Activated CD4-positive, alpha-beta memory T cell treated with anti-CD3 and anti-CD28 coated beads, Interleukin-2, amount 10 ng/mL, durations not matched to agents 7 days and 5 days (primary cell): ENCODE measurements at regions not wholly inside any gene's neighbourhood (a gene's known extent, or its start where the extent isn't known, plus 50 kb on each side); places are given as distances from the start of the nearest gene placed in this dataset.

ENCODE experiments used
- CTCF ChIA-PET: fragments of 350-600 bp; sonication (Branson Sonifier 250); formaldehyde crosslinking; loops from one replicate; lab custom pipeline; 2021; ENCODE audit warnings: antibody characterized with exemption, inconsistent platforms; lab: Charles Lee
- POLR2A ChIA-PET: fragments of 350-600 bp; sonication (Branson Sonifier 250); formaldehyde crosslinking; loops from one replicate; lab custom pipeline; 2021; ENCODE audit warnings: antibody characterized with exemption; lab: Charles Lee
- DNase-seq: peaks from one replicate; pipeline ENCODE4 v3.0.0-alpha.2; 2020
- H3K27ac Mint-ChIP-seq: one replicate; pipeline ENCODE4 v1.8.0; 2021; ENCODE audit warnings: mild to moderate bottlenecking, mixed read lengths
- H3K27me3 Mint-ChIP-seq: one replicate; pipeline ENCODE4 v1.8.0; 2021; ENCODE audit warnings: mixed read lengths
- H3K36me3 Mint-ChIP-seq: one replicate; pipeline ENCODE4 v1.8.0; 2021; ENCODE audit warnings: low read depth, mixed read lengths
- H3K4me1 Mint-ChIP-seq: one replicate; pipeline ENCODE4 v1.8.0; 2021; ENCODE audit warnings: mixed read lengths
- H3K4me3 Mint-ChIP-seq: one replicate; pipeline ENCODE4 v1.8.0; 2021; ENCODE audit warnings: mild to moderate bottlenecking, mixed read lengths
- H3K9me3 Mint-ChIP-seq: one replicate; pipeline ENCODE4 v1.8.0; 2021; ENCODE audit warnings: mixed read lengths

- no peak overlapping the region for H3K4me3 Mint-ChIP-seq
- CTCF ChIA-PET, result no interaction called here
- H3K27me3 Mint-ChIP-seq, result no peaks in the 10 kb centered on the region
- no peaks in the 10 kb centered on the region for H3K4me1 Mint-ChIP-seq
- DNase-seq, result no peak
- no peak overlapping the region for H3K27ac Mint-ChIP-seq
- H3K36me3 Mint-ChIP-seq, result no peaks in the 10 kb centered on the region
- POLR2A ChIA-PET, result no interaction called here
- peaks cover 2% of the 10 kb centered on the region for H3K9me3 Mint-ChIP-seq
Measured at GRCh38 chr2:215626812-215627281, 191.0 kb upstream of the FN1 start.

GRCh38 chr2:215626063-215626462 is 190.2 kb upstream of the FN1 start:
- Mint-ChIP-seq H3K4me3 (no peak overlapping the region), H3K36me3 (no peaks in the 10 kb centered on the region), H3K27ac (no peak overlapping the region), H3K27me3 (no peaks in the 10 kb centered on the region), H3K4me1 (no peaks in the 10 kb centered on the region), H3K9me3 (no peaks in the 10 kb centered on the region)
- DNase-seq, result no peak
- ChIA-PET POLR2A (no interaction called here), CTCF (no interaction called here)

- CTCF ChIA-PET, result no interaction called here
- DNase-seq, result no peak
- H3K27ac Mint-ChIP-seq, result no peak overlapping the region
- no peaks in the 10 kb centered on the region for H3K9me3 Mint-ChIP-seq
- no peaks in the 10 kb centered on the region for H3K36me3 Mint-ChIP-seq
- H3K27me3 Mint-ChIP-seq, result peaks cover 3% of the 10 kb centered on the region
- POLR2A ChIA-PET, result no interaction called here
- no peaks in the 10 kb centered on the region for H3K4me1 Mint-ChIP-seq
- no peak overlapping the region for H3K4me3 Mint-ChIP-seq
Measured at GRCh38 chr2:215625207-215625606, 189.3 kb upstream of the FN1 start.

- ChIA-PET CTCF (no interaction called here), POLR2A (no interaction called here)
- no peak for DNase-seq
- H3K27me3 Mint-ChIP-seq, result peaks cover 3% of the 10 kb centered on the region
- H3K4me1 Mint-ChIP-seq, result no peaks in the 10 kb centered on the region
- no peak overlapping the region for H3K27ac Mint-ChIP-seq
- no peaks in the 10 kb centered on the region for H3K9me3 Mint-ChIP-seq
- H3K36me3 Mint-ChIP-seq, result no peaks in the 10 kb centered on the region
- no peak overlapping the region for H3K4me3 Mint-ChIP-seq
Measured at GRCh38 chr2:215624423-215624829, 188.6 kb upstream of the FN1 start.

- Mint-ChIP-seq H3K4me1 (no peaks in the 10 kb centered on the region), H3K4me3 (no peak overlapping the region), H3K27ac (no peak overlapping the region), H3K36me3 (no peaks in the 10 kb centered on the region), H3K9me3 (no peaks in the 10 kb centered on the region), H3K27me3 (peaks cover 3% of the 10 kb centered on the region)
- no peak for DNase-seq
- ChIA-PET POLR2A (no interaction called here), CTCF (no interaction called here)
Measured at GRCh38 chr2:215622837-215623236, 187.0 kb upstream of the FN1 start.

GRCh38 chr2:215621381-215621780 is 185.5 kb upstream of the FN1 start:
- POLR2A ChIA-PET, result no interaction called here
- DNase-seq, result no peak
- Mint-ChIP-seq H3K4me3 (no peak overlapping the region), H3K27ac (no peak overlapping the region), H3K9me3 (no peaks in the 10 kb centered on the region), H3K4me1 (no peaks in the 10 kb centered on the region), H3K27me3 (peaks cover 3% of the 10 kb centered on the region), H3K36me3 (no peaks in the 10 kb centered on the region)
- CTCF ChIA-PET, result no interaction called here

GRCh38 chr2:215620528-215620927 is 184.7 kb upstream of the FN1 start:
- no peaks in the 10 kb centered on the region for H3K4me1 Mint-ChIP-seq
- POLR2A ChIA-PET, result no interaction called here
- CTCF ChIA-PET, result no interaction called here
- H3K36me3 Mint-ChIP-seq, result no peaks in the 10 kb centered on the region
- no peak overlapping the region for H3K4me3 Mint-ChIP-seq
- peaks cover 3% of the 10 kb centered on the region for H3K27me3 Mint-ChIP-seq
- no peak overlapping the region for H3K27ac Mint-ChIP-seq
- no peaks in the 10 kb centered on the region for H3K9me3 Mint-ChIP-seq
- DNase-seq, result no peak

- CTCF ChIA-PET, result no interaction called here
- POLR2A ChIA-PET, result no interaction called here
- H3K4me3 Mint-ChIP-seq, result no peak overlapping the region
Measured at GRCh38 chr2:215619989-215620388, 184.1 kb upstream of the FN1 start.

GRCh38 chr2:215619022-215619958 is 183.4 kb upstream of the FN1 start:
- Mint-ChIP-seq H3K36me3 (no peaks in the 10 kb centered on the region), H3K27me3 (peaks cover 3% of the 10 kb centered on the region), H3K4me3 (no peak overlapping the region), H3K27ac (no peak overlapping the region), H3K9me3 (no peaks in the 10 kb centered on the region), H3K4me1 (no peaks in the 10 kb centered on the region)
- CTCF ChIA-PET, result no interaction called here
- POLR2A ChIA-PET, result no interaction called here
- no peak for DNase-seq

More at GRCh38 chr2:215619989-215620388, 184.1 kb upstream of the FN1 start:
- H3K9me3 Mint-ChIP-seq, result no peaks in the 10 kb centered on the region
- H3K27me3 Mint-ChIP-seq, result peaks cover 3% of the 10 kb centered on the region
- DNase-seq, result no peak
- no peaks in the 10 kb centered on the region for H3K36me3 Mint-ChIP-seq
- no peaks in the 10 kb centered on the region for H3K4me1 Mint-ChIP-seq
- H3K27ac Mint-ChIP-seq, result no peak overlapping the region

GRCh38 chr2:215618145-215618544 is 182.3 kb upstream of the FN1 start:
- Mint-ChIP-seq H3K36me3 (no peaks in the 10 kb centered on the region), H3K4me1 (no peaks in the 10 kb centered on the region), H3K27ac (no peak overlapping the region), H3K4me3 (no peak overlapping the region), H3K27me3 (peaks cover 3% of the 10 kb centered on the region), H3K9me3 (no peaks in the 10 kb centered on the region)
- ChIA-PET POLR2A (no interaction called here), CTCF (no interaction called here)
- no peak for DNase-seq

- no peaks in the 10 kb centered on the region for H3K9me3 Mint-ChIP-seq
- H3K27ac Mint-ChIP-seq, result no peak overlapping the region
- no peaks in the 10 kb centered on the region for H3K4me1 Mint-ChIP-seq
- no peak for DNase-seq
- POLR2A ChIA-PET, result no interaction called here
- H3K27me3 Mint-ChIP-seq, result peaks cover 3% of the 10 kb centered on the region
- CTCF ChIA-PET, result no interaction called here
- no peak overlapping the region for H3K4me3 Mint-ChIP-seq
- no peaks in the 10 kb centered on the region for H3K36me3 Mint-ChIP-seq
Measured at GRCh38 chr2:215617060-215617824, 181.4 kb upstream of the FN1 start.

GRCh38 chr2:215615803-215616174 is 179.9 kb upstream of the FN1 start:
- no peak overlapping the region for H3K27ac Mint-ChIP-seq
- H3K4me1 Mint-ChIP-seq, result no peaks in the 10 kb centered on the region
- H3K4me3 Mint-ChIP-seq, result no peak overlapping the region
- DNase-seq, result no peak
- H3K27me3 Mint-ChIP-seq, result peaks cover 1% of the 10 kb centered on the region
- CTCF ChIA-PET, result no interaction called here
- POLR2A ChIA-PET, result no interaction called here
- no peaks in the 10 kb centered on the region for H3K36me3 Mint-ChIP-seq
- no peaks in the 10 kb centered on the region for H3K9me3 Mint-ChIP-seq

GRCh38 chr2:215615067-215615802 is 179.4 kb upstream of the FN1 start:
- H3K4me3 Mint-ChIP-seq, result no peak overlapping the region
- no peak for DNase-seq
- H3K4me1 Mint-ChIP-seq, result no peaks in the 10 kb centered on the region
- H3K27ac Mint-ChIP-seq, result no peak overlapping the region
- no peaks in the 10 kb centered on the region for H3K9me3 Mint-ChIP-seq
- ChIA-PET POLR2A (no interaction called here), CTCF (no interaction called here)
- no peaks in the 10 kb centered on the region for H3K36me3 Mint-ChIP-seq
- H3K27me3 Mint-ChIP-seq, result no peaks in the 10 kb centered on the region
